Myocyte (in vitro differentiated cells): ENCODE measurements at regions not wholly inside any gene's neighbourhood (a gene's known extent, or its start where the extent isn't known, plus 50 kb on each side); places are given as distances from the start of the nearest gene placed in this dataset.

Experiments used
- DNase-seq: peaks from one replicate; pipeline ENCODE4 v3.0.0-alpha.2; 2012; ENCODE audit warnings: low read depth

DNA sequence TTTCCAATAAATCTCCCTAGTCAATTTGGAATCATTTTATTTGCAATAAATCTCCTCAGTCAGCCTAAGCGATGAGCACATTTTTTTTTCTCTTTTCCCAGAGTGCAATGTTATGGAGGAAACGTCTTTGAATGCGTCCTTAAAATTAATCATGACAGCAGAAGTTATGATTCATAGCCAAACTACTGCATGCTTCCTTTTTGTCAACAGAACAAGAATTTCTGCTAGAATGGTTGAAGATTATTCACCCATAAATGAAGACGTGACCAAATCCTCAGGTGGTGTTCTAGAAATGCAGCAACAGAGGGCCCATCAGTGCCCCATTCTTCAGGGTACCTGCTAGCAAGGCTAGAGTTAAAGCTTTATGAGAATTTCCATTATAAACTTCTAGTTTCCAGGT is 407.9 kb upstream of the PKN2 start:
- no peak for DNase-seq

DNA sequence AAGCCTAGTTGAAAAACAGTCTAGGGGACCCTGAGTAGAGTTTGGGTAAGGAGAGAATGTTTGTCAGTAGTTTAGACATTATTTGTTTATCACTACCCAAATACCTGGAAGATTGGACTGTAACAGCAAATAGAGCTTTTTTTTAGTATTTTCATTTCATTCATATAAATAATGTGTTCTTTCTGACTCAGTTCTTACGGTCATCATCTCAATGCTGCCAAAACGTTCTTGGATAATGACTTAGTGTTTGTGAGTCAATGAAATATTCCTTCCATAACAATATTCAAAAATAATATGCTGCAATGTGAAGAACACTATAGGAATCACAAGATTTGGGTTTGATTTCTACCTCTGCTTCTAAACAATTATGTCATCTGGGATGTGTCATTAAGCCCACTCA is 400.0 kb upstream of the PKN2 start:
- DNase-seq: no peak

DNA sequence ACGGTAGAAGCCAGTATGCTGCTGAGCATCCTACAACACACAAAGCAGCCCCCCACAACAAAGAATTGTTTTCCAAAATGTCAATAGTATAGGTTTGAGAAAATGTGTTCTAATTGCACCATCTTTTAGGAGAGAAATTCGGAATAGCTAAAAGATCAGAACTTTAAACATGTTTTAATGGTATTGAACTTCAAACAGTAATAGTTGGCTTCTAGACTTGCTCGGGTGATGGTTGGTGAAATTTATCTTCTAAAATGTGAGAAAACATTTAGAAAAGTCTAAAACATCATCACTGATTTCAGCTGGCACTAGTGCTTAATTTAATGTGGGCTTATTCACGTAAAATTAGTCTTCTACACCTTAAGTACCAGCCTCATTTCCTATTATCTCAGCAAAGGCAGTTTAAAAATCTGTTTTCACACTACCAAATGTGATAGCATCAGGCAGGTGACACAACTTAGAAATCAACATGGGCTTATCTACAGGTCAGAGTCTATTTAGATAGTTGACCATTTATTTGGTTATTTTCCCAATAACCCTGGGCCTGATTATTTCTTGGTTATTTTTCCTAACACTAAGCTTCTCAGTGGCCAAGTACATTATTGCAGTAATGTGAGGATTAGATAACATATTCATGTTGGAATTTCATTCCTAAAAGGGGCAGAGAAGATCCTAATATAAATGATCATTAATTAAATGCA is 399.3 kb upstream of the PKN2 start:
- DNase-seq: no peak

DNA sequence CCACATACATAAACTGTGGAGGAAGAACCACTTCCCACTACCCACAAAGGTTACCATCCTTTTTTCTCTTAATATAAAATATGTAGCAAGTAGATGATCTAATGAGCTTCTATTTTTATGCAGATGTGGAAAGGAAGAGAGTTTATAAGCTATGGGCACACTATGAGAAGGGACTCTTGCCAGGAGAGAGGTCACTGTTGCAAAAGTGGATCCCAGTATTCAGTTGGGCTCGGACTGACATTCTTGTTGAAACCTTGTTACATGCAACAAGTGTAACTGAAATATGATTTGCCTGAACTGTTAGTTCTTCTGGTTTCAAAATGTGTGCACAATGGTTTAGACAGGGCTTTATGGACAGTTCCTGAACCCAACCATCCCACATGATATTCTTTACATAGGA is 397.4 kb upstream of the PKN2 start:
- DNase-seq: no peak

DNA sequence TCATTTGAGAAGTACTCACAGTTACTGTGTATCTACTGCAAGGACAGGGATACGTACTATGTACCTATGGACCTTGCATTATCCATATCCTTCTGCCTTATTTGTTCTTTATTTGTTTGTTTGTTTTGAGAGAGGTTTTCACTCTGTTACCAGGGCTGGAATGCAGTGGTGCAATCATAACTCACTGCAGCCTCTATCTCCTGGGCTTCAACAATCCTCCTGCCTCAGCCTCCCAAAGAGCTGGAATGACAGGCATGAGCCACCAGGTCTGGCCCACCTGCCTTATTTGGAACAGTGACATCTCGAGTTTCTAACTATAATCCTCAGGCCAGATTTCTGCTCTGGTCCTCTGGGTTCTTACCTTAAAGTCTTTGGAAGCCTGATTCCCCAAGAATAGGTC is 395.5 kb upstream of the PKN2 start:
- DNase-seq: no peak

DNA sequence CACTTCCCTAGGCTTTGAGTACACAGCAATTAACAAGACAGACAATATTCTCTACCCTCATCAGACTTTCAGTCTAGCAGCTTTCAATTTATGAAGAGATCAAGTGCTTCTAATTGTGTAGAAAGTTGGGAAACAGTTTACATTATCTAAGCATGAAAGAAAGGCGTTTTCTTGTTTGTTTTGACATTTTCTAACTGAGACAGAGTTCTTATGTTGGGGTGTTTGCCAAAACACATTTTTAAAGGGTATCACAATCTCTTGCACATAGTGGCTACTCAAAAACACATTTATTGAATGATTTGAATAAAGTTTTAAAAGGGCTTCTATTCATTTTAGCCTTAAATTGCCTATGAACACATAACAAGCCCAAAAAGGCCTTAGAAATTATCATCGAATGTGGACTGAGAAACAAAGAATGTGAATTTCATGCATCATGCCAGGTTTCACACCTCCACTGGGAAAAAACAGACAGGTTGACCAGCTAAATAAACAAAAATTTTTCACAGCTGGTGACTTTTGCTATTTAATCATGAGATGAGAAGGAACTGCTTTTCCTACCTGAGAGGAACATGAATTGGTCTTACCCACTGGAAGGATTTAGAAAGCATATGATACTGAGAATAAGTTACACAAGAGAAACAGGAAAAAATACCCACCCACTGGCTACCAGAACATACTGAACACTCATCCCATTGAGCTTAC is 394.5 kb upstream of the PKN2 start:
- no peak for DNase-seq

DNA sequence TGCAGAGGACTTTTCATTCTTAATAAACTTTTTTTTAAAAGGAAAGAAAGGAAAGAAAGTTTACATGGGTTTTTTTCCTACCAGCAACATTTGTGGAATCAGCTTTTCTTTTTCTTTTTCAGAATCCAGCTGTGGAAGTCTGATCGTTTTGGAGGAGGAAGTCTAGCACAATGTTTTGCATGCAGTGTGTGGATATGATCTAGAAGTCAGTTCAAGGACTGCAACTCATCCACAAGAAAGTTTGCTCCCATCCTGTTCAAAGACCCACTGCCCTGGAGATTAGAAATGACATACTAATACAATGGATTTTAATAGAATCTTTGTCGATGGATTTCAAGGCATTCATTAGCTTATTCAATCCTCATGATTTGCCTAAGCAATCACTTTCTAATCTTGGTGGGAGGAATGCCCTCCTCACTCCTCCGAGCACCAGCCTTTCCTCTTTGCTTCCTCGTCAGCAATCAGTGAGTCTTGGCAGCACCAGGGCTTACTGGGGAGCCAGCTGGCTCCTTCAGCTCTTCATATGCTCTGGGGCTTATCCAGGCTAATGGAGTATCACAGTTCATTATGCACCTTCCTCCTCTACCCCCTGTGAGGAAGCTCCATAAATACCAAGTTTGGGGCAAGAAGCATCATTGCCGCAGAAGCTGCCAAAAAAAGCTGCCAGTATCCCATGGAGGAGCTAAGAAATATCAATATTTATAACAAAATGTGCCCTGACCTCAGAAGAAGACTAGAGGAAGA is 392.3 kb upstream of the PKN2 start:
- DNase-seq: no peak

DNA sequence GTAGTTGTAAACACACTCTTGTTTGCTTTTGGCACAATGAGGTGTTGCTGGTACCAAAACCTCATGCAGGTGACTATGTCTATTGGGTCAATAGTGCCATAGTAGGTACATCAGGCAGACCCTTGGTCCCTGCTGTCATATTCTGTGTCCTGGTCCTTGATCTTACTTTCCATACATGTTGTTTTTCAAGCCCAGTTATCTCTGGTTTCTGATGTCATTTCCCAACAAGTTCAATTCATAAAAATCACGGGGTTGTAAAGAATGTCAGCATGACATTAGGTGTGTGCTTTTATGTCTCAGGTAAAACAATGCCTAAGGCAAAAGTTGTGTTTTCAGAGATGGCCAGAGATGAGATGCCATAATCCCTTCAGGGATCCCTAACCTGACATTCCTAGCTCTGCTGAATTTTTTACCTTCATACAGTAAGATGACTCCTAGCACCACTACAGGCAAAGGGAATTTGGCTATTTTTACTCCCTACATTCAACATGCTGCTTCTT is 390.3 kb upstream of the PKN2 start:
- no peak for DNase-seq

DNA sequence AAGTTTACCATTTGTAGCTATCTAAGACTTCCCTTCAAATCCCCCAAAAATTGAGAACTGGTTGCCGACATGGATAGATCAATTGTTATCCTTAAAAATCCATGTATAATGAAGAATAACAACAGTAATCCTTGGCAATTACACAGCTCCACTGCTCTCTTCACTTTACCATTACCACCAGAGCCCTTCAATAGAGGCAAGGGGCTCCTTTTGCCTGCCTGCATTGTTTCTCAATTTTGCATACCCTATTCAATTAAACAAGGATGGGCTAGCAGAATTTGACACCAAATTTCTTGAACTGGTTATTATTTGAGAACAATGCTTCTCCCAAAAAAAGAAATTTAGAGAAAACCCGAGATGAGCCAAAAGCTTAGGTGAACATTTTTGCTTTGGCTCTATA is 387.8 kb upstream of the PKN2 start:
- no peak for DNase-seq

DNA sequence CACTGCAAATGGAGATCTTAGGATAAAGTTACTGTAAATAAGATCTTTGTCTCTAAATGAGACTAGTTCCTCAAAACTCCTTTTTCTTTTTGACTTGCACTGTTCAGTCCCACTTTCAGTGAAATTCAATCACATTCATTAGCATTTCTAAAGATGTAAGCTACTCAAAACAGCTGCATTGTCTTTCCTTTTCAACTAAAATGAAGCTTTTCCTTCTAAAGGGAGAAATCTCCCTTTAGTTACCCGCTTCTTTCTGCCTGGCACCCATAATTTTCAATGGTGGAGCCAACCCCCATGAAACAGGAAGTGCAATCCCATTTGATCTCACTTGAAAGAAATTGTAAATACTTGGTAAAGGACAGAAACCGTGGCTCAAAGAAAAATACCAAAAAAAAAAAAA is 387.4 kb upstream of the PKN2 start:
- DNase-seq: no peak

DNA sequence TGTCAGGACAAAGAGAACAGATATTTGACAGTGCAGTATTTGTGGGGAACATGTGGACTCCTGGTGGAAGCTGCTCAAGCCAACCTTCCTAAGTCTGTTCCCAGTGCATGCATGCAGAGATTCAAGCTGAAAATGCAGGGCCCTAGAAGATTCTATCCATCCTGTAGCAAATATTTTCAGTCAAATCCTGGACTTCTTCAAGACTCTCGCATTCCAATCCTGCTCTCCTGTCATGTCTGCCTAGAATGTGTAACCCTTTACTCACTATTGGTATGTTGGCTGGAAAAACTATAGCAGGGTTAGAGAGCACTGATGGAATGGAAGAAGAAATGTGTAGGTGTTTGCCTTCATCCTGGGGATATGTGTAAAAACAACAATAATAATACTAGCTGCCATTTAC is 385.6 kb upstream of the PKN2 start:
- DNase-seq: no peak

DNA sequence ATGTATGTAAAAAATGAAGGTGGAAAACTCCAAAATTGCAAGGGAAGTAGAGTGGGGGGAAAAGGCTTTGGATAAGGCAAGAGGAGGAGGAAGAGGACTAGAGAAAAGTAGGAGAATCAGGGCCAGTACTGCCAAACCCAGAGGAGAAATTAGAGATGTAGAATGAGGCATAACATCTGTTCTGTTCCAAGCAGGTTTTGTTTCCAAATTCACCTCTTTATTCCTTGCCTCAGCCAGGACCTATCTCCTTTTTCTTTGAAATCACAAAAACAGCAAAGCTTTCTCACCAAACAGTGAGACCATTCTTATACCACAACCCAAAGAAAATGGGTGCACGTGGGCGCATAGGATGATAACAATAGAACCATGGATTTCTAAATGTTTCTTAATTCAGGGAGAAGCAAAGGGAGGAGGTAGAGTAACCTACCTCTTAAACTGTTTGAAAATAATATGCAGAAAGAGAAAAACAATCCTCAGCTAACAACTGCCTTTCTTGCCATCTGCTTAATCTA is 383.3 kb upstream of the PKN2 start:
- no peak for DNase-seq

DNA sequence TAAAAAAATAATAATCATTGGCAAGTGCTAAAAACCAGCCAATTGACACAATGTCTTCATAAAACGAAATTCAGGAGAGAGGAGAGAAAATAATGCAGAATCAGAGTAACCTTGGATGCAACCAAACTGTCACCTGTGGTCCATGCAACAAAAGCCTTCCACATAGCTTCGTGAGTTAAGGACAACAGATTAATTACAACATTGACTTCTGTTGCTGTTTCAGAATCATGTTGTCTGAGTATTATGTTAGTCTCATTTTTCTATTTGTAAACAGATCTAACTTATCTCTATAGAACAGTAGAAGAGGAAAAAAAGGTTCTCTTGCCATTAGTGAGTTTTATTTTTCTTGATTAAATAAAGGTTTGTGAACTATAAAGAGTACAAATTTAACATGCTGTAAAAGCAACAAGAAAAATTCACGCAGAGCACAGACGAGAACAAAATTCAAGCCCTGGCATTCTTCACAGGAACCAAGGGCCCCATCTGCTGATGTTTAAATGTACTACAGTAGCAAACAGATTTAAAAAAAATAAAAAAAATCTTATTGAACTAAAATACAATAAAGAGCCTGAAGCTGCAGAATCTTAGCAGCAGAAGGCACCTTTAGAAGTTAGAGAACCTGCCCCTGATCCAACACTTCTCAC is 381.1 kb upstream of the PKN2 start:
- no peak for DNase-seq

DNA sequence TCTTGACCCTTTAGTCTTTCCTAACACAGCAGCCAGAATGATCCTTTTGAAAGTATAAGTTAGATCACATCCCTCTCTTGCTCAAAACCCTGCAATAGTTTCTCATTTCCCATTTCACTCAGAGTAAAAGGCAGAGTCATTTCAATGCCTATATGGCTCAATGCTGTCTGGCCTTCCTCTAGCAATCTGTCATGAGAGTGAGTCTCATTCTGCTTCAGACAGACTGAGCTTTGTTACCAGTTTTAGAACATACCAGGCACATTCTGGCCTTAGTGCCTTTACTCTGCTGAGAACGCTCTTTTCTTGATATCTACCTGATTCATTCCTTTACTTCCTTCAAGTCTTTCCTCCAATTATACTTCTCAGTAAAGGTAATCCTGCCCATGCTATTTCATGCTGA is 372.8 kb upstream of the PKN2 start:
- no peak for DNase-seq

DNA sequence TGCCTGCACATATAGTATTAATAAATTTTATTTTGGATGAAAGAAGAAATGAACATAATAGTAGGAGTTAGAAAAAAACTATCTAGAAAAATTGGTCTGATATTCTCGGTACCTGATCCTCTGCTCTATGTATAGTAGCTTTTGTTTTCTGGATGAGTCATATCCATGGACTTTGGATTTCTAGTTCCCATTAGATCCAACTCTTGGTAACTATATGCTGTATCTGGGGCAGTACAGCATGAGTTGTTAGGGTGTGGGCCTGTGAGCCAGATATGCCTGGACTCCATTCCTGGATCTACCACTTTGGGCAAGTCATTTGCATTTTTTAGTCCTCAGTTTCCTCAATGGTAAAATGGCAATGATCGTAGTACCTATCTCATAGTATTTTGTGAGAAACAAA is 372.2 kb upstream of the PKN2 start:
- DNase-seq: no peak

DNA sequence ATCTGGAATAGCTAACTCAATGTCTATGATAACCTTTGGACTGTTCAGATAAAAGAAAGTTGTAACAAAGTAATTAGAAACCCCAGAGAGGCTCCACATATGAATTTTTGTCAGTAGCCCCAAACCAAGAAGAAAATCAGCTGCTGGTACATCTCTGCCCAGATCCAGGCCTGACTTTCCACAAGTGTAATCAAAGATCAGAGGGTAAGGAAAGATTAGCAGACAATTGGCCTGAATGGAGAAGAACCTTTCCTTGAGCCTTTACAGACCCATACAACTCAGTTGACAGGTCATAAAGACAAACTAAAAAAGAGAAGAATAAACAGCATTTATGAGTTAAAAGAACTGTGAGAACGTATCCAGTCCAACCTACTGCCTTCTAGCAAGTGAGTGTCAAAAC is 366.7 kb upstream of the PKN2 start:
- no peak for DNase-seq

DNA sequence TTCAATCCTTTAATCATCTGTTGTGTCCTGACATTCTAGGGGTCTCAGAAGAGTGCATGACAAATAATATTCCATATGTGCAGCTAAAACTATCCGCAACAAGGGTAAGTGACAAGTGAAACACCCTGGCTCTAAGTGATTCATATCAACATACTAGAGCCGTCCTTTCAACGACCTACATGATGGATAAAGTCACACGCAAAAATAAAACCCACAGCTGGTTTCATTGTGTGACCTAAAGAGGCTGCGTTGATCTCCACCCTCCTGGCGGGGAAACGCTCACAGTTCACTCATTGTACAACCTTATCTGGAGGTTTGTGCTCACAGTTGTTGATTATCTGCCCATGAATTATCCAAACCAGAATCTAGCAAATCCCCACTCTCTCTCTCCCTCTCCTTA is 365.3 kb upstream of the PKN2 start:
- DNase-seq: no peak

DNA sequence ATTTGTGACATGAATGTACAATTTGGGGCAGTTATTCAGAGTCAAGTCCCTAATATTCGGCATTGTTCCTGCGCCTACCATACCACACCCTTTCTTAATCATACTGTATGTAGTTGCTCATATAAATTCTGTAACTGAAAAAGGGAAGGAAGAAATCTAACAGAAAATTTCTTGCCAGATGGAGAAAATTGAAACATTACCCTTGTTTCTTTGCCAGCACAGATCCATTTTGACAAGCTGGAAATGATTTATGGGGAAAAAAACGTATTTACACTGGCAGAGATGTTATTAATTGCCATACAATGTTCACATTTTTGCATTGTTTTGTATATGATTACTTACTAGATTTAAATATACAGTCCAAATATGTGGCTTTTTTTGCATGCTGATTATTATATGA is 363.8 kb upstream of the PKN2 start:
- DNase-seq: no peak

DNA sequence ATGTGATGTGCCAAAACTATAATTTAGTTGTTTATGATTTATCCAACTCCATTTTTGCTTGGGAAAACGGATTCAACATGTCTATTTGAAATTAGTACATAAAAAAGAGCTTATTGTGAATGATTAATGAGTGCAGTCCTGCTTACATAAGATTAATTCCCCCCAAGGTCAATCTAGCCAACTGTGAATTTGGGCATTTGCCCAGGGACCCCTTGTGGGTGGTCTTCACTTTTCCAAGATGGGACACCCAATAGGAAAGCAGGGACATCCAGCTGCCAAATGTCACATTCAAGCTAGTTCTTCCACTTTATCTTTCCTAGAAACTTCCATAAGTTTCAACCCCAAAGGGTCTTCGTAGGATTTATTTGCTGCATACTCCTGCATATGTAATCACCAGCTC is 362.4 kb upstream of the PKN2 start:
- no peak for DNase-seq

DNA sequence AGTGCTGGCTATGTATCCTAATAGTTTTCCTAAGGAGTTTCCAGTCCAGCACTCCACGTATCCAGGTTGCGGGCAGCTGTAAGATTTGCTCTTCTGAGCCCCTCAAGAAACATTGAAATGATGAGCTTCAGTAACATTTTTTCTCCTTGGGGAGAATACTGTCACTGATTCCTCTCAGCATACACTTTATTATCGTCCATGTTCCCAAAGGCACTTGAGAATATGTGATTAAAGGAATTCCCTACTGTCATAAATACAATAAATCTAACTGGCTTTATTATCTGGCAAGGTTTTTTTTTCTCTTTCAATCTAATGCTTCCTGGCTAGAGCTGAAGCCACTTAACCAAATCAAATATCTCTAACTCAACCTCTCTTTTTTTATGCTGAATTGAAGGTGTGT is 359.2 kb upstream of the PKN2 start:
- no peak for DNase-seq

DNA sequence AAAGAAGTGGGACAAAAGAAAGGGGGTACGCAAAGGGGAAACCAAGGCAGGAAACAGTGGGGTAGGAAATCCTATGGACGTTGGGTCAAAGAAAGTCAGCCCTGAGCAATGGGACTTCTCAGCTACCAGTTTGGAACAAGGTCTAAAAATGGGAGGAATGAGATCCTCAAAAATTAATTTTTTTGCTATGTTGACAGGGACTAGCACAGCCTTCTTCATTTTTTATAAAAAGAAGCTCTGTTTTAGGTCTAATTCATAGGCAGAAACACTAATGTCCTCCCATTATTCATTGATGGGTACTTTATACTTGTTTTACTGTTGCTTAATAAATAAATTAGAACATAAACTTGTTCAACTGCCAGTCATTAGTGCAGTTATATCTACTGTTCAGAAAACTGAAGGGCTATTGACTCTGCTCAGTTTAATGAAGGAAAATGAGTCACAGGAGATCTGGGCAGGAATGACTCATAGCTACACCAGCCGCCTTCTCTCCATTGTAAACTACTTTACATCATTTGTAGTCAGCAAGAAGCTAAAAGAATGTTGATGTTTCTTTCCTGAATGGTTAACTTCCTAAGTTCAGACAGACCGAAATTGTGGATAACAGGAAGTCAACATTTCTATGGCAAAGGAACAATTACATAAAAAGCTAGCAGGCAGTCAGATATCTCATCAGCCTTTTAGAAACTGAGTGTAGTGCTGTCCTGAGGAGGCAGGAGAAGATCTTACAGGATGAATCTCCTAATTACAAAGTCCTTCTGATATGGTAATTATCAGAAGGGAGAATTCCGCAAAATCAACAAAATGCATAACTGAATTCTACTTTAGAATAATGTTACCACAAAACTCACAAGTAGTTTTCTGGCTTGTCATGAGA is 356.4 kb upstream of the PKN2 start:
- DNase-seq: peak; percentile 24
